ENCODE measurements at regions not wholly inside any gene's neighbourhood (a gene's known extent, or its start where the extent isn't known, plus 50 kb on each side); places are given as distances from the start of the nearest gene placed in this dataset.

DNA sequence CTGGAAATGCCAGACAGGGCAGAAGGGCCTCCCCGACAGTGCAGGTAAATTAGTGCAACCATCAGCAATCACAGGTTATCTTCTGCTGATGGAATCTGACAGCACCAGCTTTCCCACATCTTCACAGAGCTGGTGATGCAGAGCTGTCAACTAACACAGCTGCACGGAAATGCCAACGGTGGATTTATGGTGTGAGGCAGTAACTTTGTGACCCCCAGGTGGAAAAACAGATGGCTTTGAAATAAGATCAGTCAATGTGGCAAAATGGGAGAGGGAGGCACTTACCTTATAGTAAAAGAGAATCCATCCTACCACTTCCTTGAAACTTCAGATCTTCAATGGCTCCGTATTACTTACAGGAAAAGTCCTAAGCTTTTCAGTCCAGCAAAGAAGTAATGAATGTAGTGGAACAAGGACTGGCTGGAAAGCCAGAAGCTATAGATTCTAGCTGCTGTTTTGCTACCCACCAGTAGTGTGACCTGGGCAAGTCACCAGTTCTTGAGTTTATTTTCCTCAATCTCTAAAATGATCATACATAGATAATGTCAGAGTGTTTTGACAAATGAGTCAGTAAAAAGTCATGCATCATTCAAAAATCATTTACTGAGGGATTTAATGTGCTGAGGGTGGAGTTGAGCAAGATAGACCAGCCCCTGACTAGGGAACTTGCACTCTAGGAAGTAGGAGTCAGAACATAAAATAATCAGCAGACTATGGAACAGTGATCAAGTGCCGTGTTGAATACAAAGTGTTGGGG is 245.7 kb upstream of the JUN start:
- H3K27me3 ChIP-seq (ENCODE audit: control insufficient read depth, insufficient read depth, low read length): no peaks in the 10 kb centered on the region
- H3K9me3 ChIP-seq (ENCODE audit: control insufficient read depth, low read length): no peaks in the 10 kb centered on the region
- peaks cover 12% of the 10 kb centered on the region for H3K4me1 ChIP-seq
- H3K9ac ChIP-seq: no peak overlapping the region
- peak overlapping the region; percentile 39 for H3K4me2 ChIP-seq (ENCODE audit: low read length)
- peak overlapping the region; percentile 27 for H3K4me3 ChIP-seq (ENCODE audit: low read depth, low read length)
- no peaks in the 10 kb centered on the region for H3K79me2 ChIP-seq
- no peaks in the 10 kb centered on the region for H3K36me3 ChIP-seq (ENCODE audit: control insufficient read depth, insufficient read depth, low read length)
- H2AFZ ChIP-seq: peak overlapping the region; percentile 30
- TF ChIP-seq, protein P1, sequence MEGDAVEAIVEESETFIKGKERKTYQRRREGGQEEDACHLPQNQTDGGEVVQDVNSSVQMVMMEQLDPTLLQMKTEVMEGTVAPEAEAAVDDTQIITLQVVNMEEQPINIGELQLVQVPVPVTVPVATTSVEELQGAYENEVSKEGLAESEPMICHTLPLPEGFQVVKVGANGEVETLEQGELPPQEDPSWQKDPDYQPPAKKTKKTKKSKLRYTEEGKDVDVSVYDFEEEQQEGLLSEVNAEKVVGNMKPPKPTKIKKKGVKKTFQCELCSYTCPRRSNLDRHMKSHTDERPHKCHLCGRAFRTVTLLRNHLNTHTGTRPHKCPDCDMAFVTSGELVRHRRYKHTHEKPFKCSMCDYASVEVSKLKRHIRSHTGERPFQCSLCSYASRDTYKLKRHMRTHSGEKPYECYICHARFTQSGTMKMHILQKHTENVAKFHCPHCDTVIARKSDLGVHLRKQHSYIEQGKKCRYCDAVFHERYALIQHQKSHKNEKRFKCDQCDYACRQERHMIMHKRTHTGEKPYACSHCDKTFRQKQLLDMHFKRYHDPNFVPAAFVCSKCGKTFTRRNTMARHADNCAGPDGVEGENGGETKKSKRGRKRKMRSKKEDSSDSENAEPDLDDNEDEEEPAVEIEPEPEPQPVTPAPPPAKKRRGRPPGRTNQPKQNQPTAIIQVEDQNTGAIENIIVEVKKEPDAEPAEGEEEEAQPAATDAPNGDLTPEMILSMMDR (IDR thresholded peaks at IDR 0.05): no peak
- peak overlapping the region; percentile 86 for H3K27ac ChIP-seq

DNA sequence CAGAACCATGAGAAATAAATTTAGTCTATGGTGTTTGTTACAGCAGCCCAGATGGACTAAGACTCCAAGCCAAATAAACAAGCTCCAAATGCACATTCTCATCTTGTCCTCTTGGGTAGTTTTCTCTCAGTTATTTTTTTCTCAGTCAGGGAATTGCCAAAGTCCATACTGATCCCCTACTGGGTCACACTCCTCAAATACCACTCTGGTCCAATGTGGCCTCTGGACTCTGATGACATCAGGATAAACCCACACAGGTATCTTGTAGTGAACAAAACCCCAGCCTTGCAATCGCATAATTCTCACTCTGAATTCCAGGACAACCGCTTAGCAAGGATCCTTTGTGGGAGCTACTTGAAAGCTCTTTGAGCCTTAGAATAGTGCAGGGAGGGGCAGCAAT is 248.4 kb upstream of the JUN start:
- no peak overlapping the region for H2AFZ ChIP-seq
- no peak overlapping the region for H3K4me2 ChIP-seq (ENCODE audit: low read length)
- no peaks in the 10 kb centered on the region for H3K36me3 ChIP-seq (ENCODE audit: control insufficient read depth, insufficient read depth, low read length)
- no peak overlapping the region for H3K4me3 ChIP-seq (ENCODE audit: low read depth, low read length)
- H3K9ac ChIP-seq: no peak overlapping the region
- no peak overlapping the region for H3K27ac ChIP-seq
- TF ChIP-seq, protein P1 (IDR thresholded peaks at IDR 0.05): no peak
- H3K27me3 ChIP-seq (ENCODE audit: control insufficient read depth, insufficient read depth, low read length): no peaks in the 10 kb centered on the region
- no peaks in the 10 kb centered on the region for H3K79me2 ChIP-seq
- H3K9me3 ChIP-seq (ENCODE audit: control insufficient read depth, low read length): no peaks in the 10 kb centered on the region
- peaks cover 8% of the 10 kb centered on the region for H3K4me1 ChIP-seq

DNA sequence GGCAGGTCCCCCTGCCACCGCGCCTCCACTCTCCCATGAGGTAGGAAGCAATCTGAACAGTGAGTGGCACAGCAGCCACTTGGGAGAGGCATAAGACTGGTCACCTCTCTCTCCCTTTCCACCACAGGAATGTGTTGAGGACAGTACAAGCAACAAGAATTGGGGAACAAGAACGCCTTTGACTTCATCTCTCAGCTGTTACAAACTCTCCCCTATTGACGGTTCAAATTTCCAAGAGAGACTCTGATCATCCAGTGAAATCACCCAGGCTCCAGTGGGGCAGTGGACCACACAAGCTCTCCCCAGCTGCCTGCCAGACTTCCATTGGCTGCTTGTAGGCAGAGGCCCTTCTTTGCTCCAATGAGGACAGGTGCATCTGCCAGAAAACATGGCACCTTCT is 249.9 kb upstream of the JUN start:
- no peak overlapping the region for H3K27ac ChIP-seq
- H3K4me1 ChIP-seq: peaks cover 2% of the 10 kb centered on the region
- H3K9me3 ChIP-seq (ENCODE audit: control insufficient read depth, low read length): no peaks in the 10 kb centered on the region
- no peaks in the 10 kb centered on the region for H3K79me2 ChIP-seq
- TF ChIP-seq, protein P1 (IDR thresholded peaks at IDR 0.05): no peak
- H2AFZ ChIP-seq: peak overlapping the region; percentile 14
- no peak overlapping the region for H3K4me3 ChIP-seq (ENCODE audit: low read depth, low read length)
- no peak overlapping the region for H3K9ac ChIP-seq
- no peak overlapping the region for H3K4me2 ChIP-seq (ENCODE audit: low read length)
- H3K27me3 ChIP-seq (ENCODE audit: control insufficient read depth, insufficient read depth, low read length): no peaks in the 10 kb centered on the region
- H3K36me3 ChIP-seq (ENCODE audit: control insufficient read depth, insufficient read depth, low read length): no peaks in the 10 kb centered on the region

DNA sequence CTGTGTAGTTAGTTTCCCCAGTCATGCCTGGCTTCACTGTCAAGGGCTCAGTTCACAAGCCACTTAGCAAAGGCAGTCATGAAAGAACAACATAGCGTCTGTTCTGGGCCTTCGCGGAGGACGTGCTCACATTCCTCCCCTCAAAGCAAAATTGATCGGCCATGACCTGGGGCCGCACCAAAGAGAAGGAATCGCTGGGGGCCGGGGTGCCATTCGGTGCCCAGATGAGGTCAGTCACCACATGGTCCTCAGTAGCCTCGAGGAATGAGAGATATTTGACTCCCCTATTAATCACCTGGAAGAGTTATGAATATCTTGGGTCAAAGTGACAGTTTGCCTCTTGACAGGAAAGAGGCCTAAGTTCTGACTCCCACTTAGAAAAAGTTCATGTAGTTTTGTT is 251.1 kb upstream of the JUN start:
- H3K27ac ChIP-seq: no peak overlapping the region
- no peak overlapping the region for H3K4me3 ChIP-seq (ENCODE audit: low read depth, low read length)
- no peaks in the 10 kb centered on the region for H3K9me3 ChIP-seq (ENCODE audit: control insufficient read depth, low read length)
- H3K36me3 ChIP-seq (ENCODE audit: control insufficient read depth, insufficient read depth, low read length): no peaks in the 10 kb centered on the region
- TF ChIP-seq, protein P1 (IDR thresholded peaks at IDR 0.05): no peak
- no peaks in the 10 kb centered on the region for H3K79me2 ChIP-seq
- H2AFZ ChIP-seq: peak overlapping the region; percentile 53
- no peaks in the 10 kb centered on the region for H3K27me3 ChIP-seq (ENCODE audit: control insufficient read depth, insufficient read depth, low read length)
- no peak overlapping the region for H3K4me2 ChIP-seq (ENCODE audit: low read length)
- H3K4me1 ChIP-seq: no peaks in the 10 kb centered on the region
- no peak overlapping the region for H3K9ac ChIP-seq

DNA sequence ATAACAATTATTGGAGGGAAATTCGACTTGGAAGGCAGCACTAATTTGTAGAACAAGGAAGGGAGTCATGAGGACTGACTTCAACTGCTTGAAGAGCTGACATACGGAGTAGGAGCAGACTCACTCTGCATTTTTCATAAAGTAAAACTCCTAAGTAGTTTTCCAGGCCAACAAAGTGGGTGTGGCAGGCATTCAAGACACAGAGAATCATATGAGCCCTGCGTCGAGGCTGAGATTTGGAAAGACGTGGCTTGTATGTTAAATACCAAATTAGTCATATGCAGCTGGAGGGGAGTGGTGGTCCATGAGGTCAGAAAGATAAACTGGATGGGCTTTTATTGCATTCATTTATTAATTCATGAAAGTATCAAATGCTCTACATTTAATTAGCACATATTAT is 255.7 kb upstream of the JUN start:
- Histone ChIP-seq H3K4me3 (ENCODE audit: low read depth, low read length) (no peak overlapping the region), H3K9me3 (ENCODE audit: control insufficient read depth, low read length) (no peaks in the 10 kb centered on the region), H3K4me1 (peaks cover 25% of the 10 kb centered on the region), H3K79me2 (no peaks in the 10 kb centered on the region), H3K27me3 (ENCODE audit: control insufficient read depth, insufficient read depth, low read length) (no peaks in the 10 kb centered on the region), H3K36me3 (ENCODE audit: control insufficient read depth, insufficient read depth, low read length) (no peaks in the 10 kb centered on the region), H3K4me2 (ENCODE audit: low read length) (no peak overlapping the region), H2AFZ (no peak overlapping the region), H3K9ac (no peak overlapping the region), H3K27ac (no peak overlapping the region)
- TF ChIP-seq, protein P1 (IDR thresholded peaks at IDR 0.05): no peak
